Endothelial cell of umbilical vein (primary cell): ENCODE measurements at regions not wholly inside any gene's neighbourhood (a gene's known extent, or its start where the extent isn't known, plus 50 kb on each side); places are given as distances from the start of the nearest gene placed in this dataset.

Source experiments
- BruUV-seq: library from RNA; stranded (reverse); fragments of 400-500 nt; replicated peaks from 2 replicates; lab custom pipeline; 2021; lab: Mats Ljungman, UMichigan
- CTCF ChIA-PET: fragments of 300-600, 350-600 bp; sonication (Branson Sonifier 250); formaldehyde crosslinking; loops from one replicate; lab custom pipeline; 2021; ENCODE audit warnings: antibody characterized with exemption, inconsistent platforms; lab: Charles Lee
- POLR2A ChIA-PET: fragments of 300-600, 350-600 bp; sonication (Branson Sonifier 250); formaldehyde crosslinking; loops from one replicate; lab custom pipeline; 2021; ENCODE audit warnings: antibody characterized with exemption, inconsistent platforms; lab: Charles Lee
- DNase-seq: peaks from one replicate; pipeline ENCODE4 v3.0.0-alpha.2; 2011; ENCODE audit warnings: low read depth, low spot score
- FAIRE-seq: peaks from 2 replicates; lab custom pipeline; 2011; peaks lifted over from hg19 to GRCh38; lab: Jason Lieb, UNC
- H2AFZ ChIP-seq: 2 replicates; pipeline ENCODE4 v1.6.0; 2012; ENCODE audit warnings: low read depth, low read length, control low read depth, inconsistent platforms
- H3K27ac ChIP-seq: 2 replicates; pipeline ENCODE4 v1.5.1; 2011; ENCODE audit warnings: low read depth, mild to moderate bottlenecking, control low read depth, low read length, moderate library complexity; ENCODE audit not compliant: insufficient read depth
- H3K27me3 ChIP-seq, 2 experiments: 2 replicates each; pipeline versions ENCODE4 v1.6.0 to v1.6.1; 2011; ENCODE audit warnings: low read length in 2 of 2, mixed read lengths in 1 of 2; ENCODE audit not compliant: control insufficient read depth in 2 of 2, insufficient read depth in 2 of 2
- H3K36me3 ChIP-seq, 2 experiments: 2 replicates in 1 of 2; 3 replicates in 1 of 2; pipeline ENCODE4 v1.5.1; 2011; ENCODE audit warnings: low read length in 2 of 2, mild to moderate bottlenecking in 1 of 2, moderate library complexity in 1 of 2; ENCODE audit not compliant: control insufficient read depth in 2 of 2, insufficient read depth in 2 of 2; ENCODE audit errors: extremely low read depth in 1 of 2
- H3K4me1 ChIP-seq: 3 replicates; pipeline ENCODE4 v1.5.1; 2011; ENCODE audit warnings: mild to moderate bottlenecking, low read length; ENCODE audit not compliant: control insufficient read depth, insufficient read depth; ENCODE audit errors: extremely low read depth
- H3K4me2 ChIP-seq: 2 replicates; pipeline ENCODE4 v1.6.1; 2011; ENCODE audit warnings: low read length, control low read depth, mixed read lengths; ENCODE audit not compliant: insufficient read depth
- H3K4me3 ChIP-seq, 3 experiments: fragments of 200-600 bp in 1 of 3; sonication (generic), shearing (Covaris generic) in 1 of 3; replicated peaks in 1 of 3; 2 replicates each; pipeline ENCODE4 v1.5.1; 2011 to 2016; ENCODE audit warnings: control low read depth in 3 of 3, low read length in 3 of 3, mild to moderate bottlenecking in 2 of 3, inconsistent platforms in 1 of 3, low read depth in 1 of 3, moderate library complexity in 1 of 3; ENCODE audit not compliant: insufficient read depth in 1 of 3
- H3K79me2 ChIP-seq: 2 replicates; pipeline ENCODE4 v1.6.0; 2012; ENCODE audit warnings: low read length, inconsistent platforms; ENCODE audit not compliant: control insufficient read depth, insufficient read depth
- H3K9ac ChIP-seq: replicated peaks from 2 replicates; pipeline ENCODE3; 2011; ENCODE audit warnings: low read length, control low read depth; ENCODE audit not compliant: insufficient read depth; ENCODE audit errors: extremely low read depth
- H3K9me1 ChIP-seq: replicated peaks from 3 replicates; pipeline ENCODE4 v1.6.0; 2011; ENCODE audit warnings: mild to moderate bottlenecking, low read length; ENCODE audit not compliant: control insufficient read depth, insufficient read depth; ENCODE audit errors: extremely low read depth
- H3K9me3 ChIP-seq: replicated peaks from 2 replicates; pipeline ENCODE4 v1.5.1; 2012; ENCODE audit warnings: low read length, inconsistent platforms; ENCODE audit not compliant: control insufficient read depth, insufficient read depth
- H4K20me1 ChIP-seq: replicated peaks from 2 replicates; pipeline ENCODE3; 2011; ENCODE audit warnings: mild to moderate bottlenecking, low read length; ENCODE audit not compliant: control insufficient read depth, insufficient read depth; ENCODE audit errors: extremely low read depth
- EZH2 ChIP-seq: IDR thresholded peaks from 2 replicates; pipeline ENCODE4 v1.6.1; 2012; ENCODE audit warnings: borderline replicate concordance, low read depth, mild to moderate bottlenecking, moderate library complexity, low read length, inconsistent platforms; ENCODE audit not compliant: severe bottlenecking
- FOS ChIP-seq: IDR thresholded peaks from 2 replicates; pipeline ENCODE4 v1.6.1; 2011; ENCODE audit warnings: mild to moderate bottlenecking, low read length, moderate library complexity, borderline replicate concordance; ENCODE audit not compliant: insufficient read depth
- GATA2 ChIP-seq: IDR thresholded peaks from 2 replicates; pipeline ENCODE4 v1.7.0; 2011; ENCODE audit warnings: low read depth, mild to moderate bottlenecking, moderate library complexity, mixed read lengths, low read length; ENCODE audit not compliant: insufficient read length, insufficient read depth
- JUN ChIP-seq: IDR thresholded peaks from 2 replicates; pipeline ENCODE4 v1.6.1; 2011; ENCODE audit warnings: borderline replicate concordance, low read depth; ENCODE audit not compliant: insufficient read length, insufficient read depth
- MYC ChIP-seq: IDR thresholded peaks from one replicate; pipeline ENCODE4 v1.6.1; 2011; ENCODE audit warnings: mild to moderate bottlenecking, low read depth, low read length
- POLR2A ChIP-seq: IDR thresholded peaks from 2 replicates; pipeline ENCODE4 v1.6.1; 2012; ENCODE audit warnings: low read depth, mild to moderate bottlenecking, control low read depth, low read length
- POLR2AphosphoS5 ChIP-seq: IDR thresholded peaks from 2 replicates; pipeline ENCODE4 v1.6.1; 2012; ENCODE audit warnings: low read depth, mild to moderate bottlenecking, control low read depth, low read length, moderate library complexity; ENCODE audit not compliant: insufficient read depth
- dilution Hi-C: fragments of 300-500 bp; cut with MboI; formaldehyde crosslinking; loops from one replicate; pipeline ENCODE4 v1.15.0; 2019; ENCODE audit warnings: low sequenced_read_pairs; ENCODE audit not compliant: extremely low pct_ligation_motif_present
- intact Hi-C: fragments of 100-400 bp; cut with micrococcal nuclease; formaldehyde crosslinking; loops from one replicate; pipeline ENCODE4 v1.10.0; 2022
- TF ChIP-seq, protein P1 (sequence below), 2 donors: IDR thresholded peaks; 1 replicate in 1 of 2; 2 replicates in 1 of 2; pipeline ENCODE4 v1.5.1; 2011; ENCODE audit warnings: low read length in 2 of 2, mild to moderate bottlenecking in 2 of 2, moderate library complexity in 2 of 2, control low read depth in 1 of 2, inconsistent platforms in 1 of 2, low read depth in 1 of 2; ENCODE audit not compliant: insufficient read depth in 1 of 2; ENCODE audit errors: extremely low read depth in 1 of 2
- TF ChIP-seq, protein P2 (sequence below): IDR thresholded peaks from 2 replicates; pipeline ENCODE4 v1.6.1; 2011; ENCODE audit not compliant: insufficient read depth, insufficient read length

- no peaks in the 10 kb centered on the region for H3K79me2 ChIP-seq
- intact Hi-C loops: no loop called here
- H3K4me3 ChIP-seq: no peak overlapping the region
- H3K9ac ChIP-seq: no peak overlapping the region
- H3K4me2 ChIP-seq: no peak overlapping the region
- no peak for FAIRE-seq
- no peaks in the 10 kb centered on the region for H4K20me1 ChIP-seq
- H3K4me1 ChIP-seq: no peaks in the 10 kb centered on the region
- ChIA-PET CTCF (no interaction called here), POLR2A (no interaction called here)
- TF ChIP-seq GATA2: no peak
- no peak for TF ChIP-seq EZH2
- no peak for TF ChIP-seq FOS
- TF ChIP-seq MYC: no peak
- TF ChIP-seq, protein P1, sequence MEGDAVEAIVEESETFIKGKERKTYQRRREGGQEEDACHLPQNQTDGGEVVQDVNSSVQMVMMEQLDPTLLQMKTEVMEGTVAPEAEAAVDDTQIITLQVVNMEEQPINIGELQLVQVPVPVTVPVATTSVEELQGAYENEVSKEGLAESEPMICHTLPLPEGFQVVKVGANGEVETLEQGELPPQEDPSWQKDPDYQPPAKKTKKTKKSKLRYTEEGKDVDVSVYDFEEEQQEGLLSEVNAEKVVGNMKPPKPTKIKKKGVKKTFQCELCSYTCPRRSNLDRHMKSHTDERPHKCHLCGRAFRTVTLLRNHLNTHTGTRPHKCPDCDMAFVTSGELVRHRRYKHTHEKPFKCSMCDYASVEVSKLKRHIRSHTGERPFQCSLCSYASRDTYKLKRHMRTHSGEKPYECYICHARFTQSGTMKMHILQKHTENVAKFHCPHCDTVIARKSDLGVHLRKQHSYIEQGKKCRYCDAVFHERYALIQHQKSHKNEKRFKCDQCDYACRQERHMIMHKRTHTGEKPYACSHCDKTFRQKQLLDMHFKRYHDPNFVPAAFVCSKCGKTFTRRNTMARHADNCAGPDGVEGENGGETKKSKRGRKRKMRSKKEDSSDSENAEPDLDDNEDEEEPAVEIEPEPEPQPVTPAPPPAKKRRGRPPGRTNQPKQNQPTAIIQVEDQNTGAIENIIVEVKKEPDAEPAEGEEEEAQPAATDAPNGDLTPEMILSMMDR (IDR thresholded peaks at IDR 0.05; ENCODE audit: extremely low read depth in 1 of 2, insufficient read depth in 1 of 2, low read depth in 1 of 2, low read length in 2 of 2): no peak
- TF ChIP-seq, protein P2, sequence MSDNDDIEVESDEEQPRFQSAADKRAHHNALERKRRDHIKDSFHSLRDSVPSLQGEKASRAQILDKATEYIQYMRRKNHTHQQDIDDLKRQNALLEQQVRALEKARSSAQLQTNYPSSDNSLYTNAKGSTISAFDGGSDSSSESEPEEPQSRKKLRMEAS: no peak
- no peak for TF ChIP-seq JUN
- no peak for TF ChIP-seq POLR2AphosphoS5
- no peak for TF ChIP-seq POLR2A
- no peak overlapping the region for H3K27ac ChIP-seq
- H3K9me1 ChIP-seq: no peaks in the 10 kb centered on the region
- H3K9me3 ChIP-seq: no peaks in the 10 kb centered on the region
- no TSS peak for BruUV-seq
- H3K36me3 ChIP-seq: no peaks in the 10 kb centered on the region
- no peaks in the 10 kb centered on the region for H3K27me3 ChIP-seq
- H2AFZ ChIP-seq: no peak overlapping the region
- DNase-seq: no peak
- dilution Hi-C loops: no loop called here
Observed at GRCh38 chr10:33455029-33455428, 120.6 kb upstream of the NRP1 start.
